LoVo (cell line): ENCODE measurements at regions not wholly inside any gene's neighbourhood (a gene's known extent, or its start where the extent isn't known, plus 50 kb on each side); places are given as distances from the start of the nearest gene placed in this dataset.
A peak's percentile ranks its signal among the peaks of the same experiment; 100 is the strongest.
"Not testable (repeated sequence)": the region's sequence is repeated elsewhere in the genome, so short reads cannot be mapped to it uniquely, and the experiment has no call there.

Experiments
- DNase-seq: peaks from one replicate; pipeline ENCODE4 v3.0.0-alpha.2; 2016; ENCODE audit warnings: low spot score

DNA sequence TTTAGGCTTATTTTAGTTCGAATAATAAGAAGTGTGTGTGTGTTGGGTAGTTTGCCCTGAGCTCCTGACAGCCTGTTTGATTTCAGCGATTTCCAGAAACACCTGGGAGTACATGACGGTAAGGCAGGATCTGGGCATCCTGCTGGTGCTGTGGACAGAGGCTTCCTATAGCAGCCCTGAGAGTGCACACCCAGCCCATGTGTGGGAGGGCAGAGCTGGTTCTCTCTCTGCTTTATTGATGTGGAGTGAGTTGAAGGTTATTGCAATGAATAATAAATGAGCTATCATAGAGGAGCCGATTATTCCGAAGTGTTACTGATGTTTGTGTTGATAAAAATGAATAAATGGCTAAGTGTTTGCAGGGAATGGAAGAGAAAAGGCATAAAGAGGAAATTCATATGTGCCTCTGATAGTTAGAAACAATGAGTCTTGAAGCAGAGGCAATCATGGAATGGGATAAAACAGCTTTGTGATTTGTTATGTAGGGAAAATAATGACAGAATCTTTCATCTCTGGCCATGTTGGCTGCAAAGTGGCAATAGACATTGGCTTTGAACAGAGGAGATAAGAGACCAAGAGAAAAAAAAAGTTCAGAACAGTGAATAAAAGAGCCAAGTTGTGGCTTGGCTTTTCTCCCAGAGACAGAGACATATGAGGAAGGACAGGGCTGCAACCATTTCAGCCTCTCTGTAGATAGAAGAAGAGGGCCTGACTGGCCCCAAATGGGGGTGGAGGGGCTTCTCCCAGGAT, 166.2 kb upstream of the CHD6 start:
- no peak for DNase-seq

DNA sequence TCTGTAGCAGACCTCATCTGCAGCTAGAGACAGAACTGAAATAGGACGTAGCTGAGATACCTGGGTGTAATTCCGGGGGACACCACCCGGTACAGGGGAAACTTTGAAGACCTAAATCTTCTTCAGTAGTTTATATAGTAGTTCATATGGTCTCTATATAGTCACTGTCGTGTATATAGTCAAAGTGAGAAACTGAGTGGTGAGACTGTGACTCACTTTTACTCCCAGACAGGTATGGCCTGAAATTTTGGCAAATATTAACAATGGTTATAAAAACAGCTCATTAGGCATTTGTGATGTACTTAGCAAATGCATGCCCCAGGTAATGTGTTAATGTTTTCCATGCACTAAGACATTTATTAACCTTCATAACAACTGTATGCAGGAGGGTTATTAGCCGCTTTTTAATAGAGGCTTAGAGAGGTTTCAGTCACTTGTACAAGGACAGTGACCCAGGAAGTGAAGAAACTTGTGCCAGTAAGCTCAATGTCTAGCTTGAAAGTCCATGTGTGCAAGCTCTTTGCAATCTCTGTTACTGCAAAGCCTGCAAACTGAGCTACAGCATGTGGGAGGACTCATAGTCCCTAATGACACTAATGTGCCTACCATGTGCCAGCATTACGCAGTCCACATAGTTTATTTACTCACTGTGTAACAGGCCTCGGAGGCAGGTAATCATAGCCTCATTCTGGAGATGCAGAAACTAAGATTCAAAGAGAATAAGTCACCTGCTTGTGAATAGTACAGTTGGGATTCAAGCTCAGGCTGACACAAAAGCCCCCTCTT, 165.4 kb upstream of the CHD6 start:
- no peak for DNase-seq

DNA sequence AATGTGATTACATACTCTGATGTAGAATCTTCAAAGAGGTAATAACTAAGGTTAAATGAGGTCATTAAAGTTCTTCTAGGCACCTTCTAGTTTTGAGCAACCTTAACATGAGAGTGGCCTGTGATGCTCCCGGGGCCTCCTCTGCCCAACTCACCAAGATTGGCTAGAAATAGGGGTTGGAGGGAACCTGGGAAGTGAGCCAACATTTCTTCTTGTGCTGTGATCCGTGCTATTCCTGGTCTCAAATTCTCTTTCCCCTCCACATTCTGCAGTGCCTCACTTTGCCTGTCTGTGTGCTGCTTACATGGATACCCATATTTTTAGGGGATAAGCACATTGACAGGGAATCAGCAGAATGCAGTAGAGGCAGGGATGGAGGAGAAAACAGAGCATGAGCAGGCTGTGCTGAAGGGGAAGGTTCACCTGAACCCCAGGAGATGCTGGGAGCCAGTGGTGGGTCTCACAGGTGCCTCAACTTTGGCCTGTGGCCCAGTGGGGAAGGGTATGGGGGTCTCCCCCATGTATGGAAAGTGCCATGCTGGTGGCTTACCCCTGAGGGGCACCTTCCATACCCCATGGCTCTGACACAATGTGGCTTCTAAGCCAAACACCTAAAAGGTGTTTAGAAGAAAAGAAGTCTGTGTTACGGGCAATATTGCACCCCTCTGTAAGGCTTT, 164.7 kb upstream of the CHD6 start:
- DNase-seq, result no peak

DNA sequence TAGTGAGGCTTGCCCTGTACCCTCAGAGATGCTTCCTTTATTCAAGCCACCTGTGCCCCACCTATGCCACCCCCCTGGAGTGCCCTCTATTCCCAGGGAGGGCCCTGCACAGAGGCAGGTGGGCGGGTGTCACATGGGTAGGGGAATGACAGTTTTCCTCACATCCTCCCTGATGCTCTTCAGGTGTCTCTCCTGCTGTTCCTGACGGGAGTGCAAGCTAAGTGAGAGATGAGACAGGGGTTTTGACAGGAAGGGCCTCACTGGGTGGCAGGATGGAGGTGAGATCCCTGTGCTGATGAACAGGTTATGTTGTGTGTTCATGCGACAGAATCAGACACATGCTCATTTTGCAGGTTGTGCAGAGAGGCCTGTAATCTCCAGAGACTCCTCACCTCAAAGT, 164.1 kb upstream of the CHD6 start:
- DNase-seq, result no peak

DNA sequence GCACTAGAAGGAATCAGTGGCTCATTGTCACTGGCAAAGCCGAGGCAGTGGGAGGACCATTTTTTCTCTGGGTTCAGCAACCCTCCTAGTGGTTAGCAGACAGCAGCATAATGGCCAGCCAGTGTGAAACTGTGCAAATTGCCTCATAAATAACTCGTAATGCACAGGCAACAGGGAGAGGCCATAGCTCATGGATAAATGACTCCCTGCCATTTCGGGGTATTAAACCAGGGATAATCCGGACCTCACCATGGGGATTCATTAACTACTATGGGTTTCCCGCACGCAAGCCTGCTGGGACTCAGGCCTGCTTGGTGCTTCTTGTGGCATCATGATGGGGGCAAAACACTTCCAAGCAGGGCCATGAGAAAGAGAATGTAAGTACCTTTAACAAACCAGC, 158.2 kb upstream of the CHD6 start:
- no peak for DNase-seq

DNA sequence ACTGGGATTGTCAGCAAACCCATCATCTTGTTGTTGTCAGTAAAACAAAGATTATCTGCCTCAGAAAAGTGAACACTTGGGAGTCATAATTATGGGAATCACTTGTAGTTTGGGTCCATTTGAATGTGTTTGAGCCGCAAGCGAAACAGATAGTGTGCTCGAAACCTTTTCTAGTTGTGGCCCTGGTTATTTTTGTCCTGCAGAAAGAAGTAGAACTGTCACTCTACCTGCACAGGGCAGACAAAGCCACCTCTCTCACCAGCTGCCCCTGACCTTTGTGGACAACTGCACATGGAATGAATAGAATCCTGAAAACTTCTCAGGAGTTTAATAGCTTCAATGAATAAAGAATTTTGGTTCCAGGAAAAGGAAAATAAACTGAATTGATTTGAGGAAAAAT, 156.1 kb upstream of the CHD6 start:
- no peak for DNase-seq

DNA sequence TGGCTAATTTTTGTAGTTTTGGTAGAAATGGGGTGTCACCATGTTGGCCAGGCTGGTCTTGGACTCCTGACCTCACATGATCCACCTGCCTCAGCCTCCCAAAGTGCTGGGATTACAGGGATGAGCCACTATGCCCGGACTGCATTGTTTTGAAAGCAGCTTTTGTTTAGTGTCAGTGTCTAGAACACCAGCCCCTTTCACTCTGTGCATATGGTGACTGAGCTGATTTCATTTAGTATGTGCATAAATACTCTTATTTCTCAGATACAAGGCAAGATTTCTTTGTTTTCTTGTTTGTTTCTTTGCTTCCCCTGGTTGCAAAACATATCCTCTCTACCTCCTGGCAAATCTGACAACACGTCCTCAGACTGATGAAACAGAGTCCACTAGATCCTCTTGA, 152.8 kb upstream of the CHD6 start:
- DNase-seq, result no peak

DNA sequence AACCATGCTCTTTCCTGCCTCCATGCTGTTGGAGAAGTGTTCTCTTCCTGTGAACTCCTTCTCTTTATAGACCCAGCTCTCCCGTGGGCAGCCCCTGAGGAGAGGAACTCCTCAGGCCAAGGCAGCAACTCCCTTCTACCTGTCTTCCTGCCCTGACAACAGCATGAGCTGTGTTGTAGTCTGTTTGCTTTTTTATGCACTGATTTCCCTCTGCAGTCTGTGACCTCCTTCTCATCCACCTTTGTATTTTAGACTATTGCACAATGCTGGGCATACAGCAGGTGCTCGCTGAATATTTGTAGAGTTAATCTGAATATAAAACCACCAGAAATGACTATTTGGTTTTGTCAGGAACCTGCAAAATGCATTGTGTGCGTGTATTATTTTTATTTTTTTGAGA, 152.2 kb upstream of the CHD6 start:
- DNase-seq, result no peak

DNA sequence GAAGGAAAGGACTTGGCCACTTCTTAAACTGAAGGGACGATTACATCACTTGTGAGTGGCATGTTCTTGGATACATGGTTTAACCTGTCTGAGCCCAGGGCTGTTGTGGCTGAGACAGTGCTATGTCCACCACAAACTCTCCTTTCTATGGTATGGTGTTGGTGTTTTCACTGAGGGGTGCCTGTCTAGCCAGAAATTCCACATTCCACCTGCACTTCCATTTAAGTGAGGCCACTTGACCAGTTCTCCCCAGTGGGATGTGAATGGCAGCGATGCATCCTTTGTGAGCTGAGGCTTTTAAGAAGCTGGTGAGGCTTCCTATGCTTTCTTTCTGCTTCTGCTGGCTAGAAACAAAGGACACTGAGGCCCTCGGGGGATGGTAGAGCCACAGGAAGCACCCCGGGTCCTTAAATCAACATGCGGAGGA, 151.4 kb upstream of the CHD6 start:
- no peak for DNase-seq

DNA sequence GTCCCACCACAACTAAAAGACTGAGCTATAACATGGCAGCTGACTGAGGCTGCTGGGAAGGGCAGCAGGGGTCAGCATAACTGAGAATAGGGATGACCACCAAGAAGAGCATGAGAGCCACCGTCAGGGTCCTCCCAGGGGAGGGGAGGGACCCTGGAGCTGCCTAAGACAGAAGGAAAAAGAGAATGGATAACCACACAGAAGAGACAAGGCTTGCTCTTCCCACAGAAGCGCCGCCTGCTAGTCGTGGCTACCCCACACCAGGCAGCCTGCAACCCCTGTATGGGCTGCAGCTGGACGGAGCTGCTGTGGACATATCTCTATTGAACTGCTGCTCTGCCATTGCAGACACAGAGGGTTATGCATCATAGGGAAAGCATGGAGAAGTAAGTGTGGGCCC, 132.0 kb upstream of the CHD6 start:
- no peak for DNase-seq

DNA sequence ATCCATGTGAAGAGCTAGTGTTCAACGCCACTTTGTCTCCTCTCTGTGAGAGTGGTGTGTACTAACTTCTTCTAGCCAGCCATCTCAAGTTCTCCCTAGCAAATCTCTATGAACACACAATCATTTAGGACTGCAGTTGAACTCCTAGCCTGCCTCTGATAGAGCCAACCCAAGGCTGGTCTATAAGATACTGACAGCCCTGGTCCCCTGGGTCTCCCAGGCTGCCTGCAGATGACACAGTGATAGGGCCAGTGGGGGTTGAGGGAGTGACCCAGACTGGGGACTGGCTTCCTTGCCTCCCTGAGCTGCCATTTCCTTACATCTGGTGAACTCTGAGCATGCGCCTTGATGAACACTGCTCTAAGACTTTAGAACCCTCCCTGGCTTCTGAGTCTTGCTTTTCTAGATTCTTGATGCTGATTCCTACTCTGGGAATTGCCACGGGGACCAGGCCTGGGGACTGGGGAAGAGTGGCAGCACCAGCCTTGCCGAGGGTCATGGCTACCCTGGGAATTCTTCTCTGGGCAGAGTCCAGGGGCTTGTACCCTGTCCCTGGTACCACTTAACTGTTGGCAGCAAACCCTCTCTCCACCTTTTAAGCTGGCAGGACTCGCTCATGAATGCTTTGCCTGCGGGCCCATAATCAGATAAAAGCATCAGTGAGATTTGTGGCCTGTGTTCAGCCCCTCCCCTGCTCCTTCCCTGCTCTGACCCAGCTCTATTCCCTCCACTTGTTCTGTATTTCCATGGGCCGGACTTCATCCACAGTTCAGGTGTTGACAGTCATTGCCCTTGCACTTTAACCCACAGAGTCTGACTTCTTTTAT, 130.8 kb upstream of the CHD6 start:
- no peak for DNase-seq

DNA sequence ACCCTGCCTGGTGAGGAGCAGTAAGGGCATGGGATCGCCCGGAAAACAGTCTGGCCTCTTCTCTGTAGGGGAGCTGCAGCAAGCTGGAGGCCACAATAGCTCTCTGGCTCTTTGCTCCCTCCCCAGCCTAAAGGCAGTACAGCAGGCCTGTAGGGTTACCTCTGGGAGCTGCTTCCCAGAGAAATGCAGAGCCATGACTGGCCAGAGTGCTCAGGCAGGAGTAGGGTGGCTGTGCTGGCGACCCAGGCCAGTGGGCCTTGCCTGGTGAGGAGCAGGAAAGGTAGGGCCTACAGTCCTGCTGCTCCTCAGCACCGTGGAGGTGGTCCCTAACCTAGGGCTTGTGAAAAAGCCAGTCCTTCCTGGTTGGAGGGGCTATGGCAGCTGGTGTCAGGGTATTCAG, 129.9 kb upstream of the CHD6 start:
- DNase-seq, result no peak

DNA sequence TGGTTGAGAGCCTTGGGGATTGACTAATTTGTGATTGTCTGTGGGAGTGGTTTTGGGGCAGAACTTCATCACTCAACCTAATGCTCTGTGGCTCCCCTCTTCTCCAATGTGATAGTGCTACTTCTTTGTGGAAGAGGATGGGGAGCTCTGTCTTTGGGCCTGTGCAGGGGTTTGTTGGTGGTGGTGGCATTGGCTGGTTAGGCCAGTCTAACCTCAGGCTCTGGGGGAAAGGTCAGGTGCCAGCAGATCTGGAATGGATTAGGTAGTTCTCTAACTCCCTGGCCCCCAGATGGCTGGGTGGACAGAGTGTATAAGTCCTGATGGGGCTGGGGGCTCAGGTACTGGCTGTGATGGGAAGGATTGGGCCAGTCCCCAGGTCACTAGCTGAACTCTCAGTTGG, 129.0 kb upstream of the CHD6 start:
- no peak for DNase-seq

DNA sequence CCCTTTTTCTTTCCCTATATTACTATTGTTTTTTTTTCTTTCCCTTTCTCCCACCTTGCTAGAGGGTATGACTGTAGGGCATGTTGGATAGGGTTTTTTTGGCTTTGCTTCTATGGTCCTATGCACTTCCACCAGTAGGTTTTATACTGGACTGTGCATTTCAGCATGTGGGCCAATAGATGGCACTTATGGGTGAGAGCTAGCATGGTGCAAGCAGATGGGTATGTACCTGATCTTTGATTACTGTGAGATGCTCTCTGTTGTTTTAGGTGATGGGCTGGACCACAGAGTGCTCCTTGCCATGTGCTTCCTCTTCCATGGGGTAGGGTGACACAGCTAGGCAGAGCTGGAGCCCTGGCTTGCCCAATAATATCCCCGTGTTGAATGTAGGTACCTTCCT, 128.5 kb upstream of the CHD6 start:
- no peak for DNase-seq

DNA sequence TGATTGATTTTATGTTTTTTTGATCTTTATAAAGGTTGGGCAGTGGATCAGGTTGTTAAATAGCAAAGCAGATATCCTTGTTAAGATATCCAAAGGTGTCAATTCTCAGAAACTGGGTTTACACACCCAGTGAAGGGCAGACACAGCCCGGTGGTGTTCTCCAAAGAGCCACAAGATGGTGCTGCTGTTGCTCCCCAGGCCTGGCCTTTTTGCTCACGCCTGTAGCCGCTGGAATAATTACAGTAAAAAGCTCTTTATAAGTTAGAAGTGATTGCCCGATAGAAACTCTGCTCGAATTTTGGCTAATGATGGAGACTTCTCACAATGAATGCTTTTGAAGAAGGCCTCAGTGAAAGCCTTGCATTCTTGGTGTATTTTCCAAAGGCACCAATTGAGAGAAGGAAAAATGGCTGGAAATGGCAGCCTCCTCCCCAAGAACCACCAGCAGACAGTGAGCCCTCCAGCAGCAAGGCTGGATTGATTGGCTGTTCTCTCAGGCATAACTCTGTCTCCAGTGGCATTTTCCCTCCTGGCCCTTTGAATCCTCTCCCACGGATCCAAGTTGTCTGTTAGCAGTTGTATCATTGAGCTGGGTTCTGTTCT, 120.5 kb upstream of the CHD6 start:
- DNase-seq, result peak; percentile 46

DNA sequence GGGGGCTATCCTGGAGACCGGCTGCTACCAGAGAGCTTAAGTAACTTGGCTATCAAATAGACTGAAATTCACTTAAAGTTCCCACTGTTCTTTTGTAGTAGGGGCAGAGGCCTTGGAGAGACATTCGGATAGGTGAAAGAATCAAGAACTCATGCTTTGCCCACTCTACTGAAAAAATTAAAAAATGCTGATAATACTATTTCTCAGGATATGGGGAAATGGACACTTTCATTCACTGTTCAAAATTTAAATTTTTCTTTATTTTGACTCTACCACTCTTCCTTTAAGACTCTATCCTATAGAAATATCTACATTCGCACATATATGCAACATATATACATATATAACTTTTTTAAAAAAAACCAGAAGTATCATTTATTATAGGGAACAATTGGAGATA, 117.8 kb upstream of the CHD6 start:
- DNase-seq, result no peak

DNA sequence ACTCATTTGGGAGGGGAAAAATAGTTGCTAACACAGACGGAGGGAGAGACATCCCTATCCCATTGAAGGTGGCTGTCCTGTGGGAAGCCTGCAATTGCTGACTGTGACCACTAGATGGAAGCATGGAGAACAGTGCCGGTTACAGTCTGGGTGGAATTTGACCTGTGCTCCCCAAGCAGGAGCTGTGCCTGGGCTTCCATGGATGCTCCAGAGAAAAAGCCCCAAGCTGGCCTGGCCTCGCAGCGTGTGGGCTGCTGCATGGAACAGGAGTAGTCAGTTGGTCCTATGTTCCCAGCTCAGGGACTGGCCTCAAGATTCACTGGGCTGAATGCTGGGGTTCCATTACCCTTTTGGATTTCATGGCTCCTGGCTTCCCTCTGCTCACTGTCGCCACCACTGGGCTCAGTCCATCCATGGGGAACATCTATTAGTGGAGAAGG, 116.3 kb upstream of the CHD6 start:
- peak; percentile 66 for DNase-seq

DNA sequence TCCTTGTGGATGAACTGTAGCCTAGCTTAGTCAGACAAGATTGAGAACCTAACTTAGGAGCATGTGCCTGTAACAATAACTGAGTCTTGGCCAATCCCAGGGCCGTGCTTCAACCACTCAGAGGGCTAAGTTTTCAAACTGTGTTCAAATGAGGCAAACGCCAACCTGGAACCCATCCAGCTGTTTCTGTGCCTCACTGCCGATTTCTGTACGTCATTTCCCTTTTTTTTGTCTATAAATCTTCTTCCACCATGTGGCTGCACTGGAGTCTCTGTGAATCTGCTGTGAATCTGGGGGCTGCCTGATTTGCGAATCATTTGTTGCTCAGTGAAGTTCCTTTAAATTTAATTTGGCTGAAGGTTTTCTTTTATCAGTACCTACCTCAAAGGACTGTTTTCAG, 115.0 kb upstream of the CHD6 start:
- DNase-seq, result no peak

DNA sequence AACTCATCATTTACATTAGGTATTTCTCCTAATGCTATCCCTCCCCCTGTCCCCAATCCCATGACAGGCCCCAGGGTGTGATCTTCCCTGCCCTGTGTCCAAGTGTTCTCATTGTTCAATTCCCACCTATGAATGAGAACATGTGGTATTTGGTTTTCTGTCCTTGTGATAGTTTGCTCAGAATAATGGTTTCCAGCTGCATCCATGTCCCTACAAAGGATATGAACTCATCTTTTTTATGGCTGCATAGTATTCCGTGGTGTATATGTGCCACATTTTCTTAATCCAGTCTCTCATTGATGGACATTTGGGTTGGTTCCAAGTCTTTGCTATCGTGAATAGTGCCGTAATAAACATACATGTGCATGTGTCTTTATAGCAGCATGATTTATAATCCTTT, 113.0 kb upstream of the CHD6 start:
- not testable (repeated sequence) for DNase-seq

DNA sequence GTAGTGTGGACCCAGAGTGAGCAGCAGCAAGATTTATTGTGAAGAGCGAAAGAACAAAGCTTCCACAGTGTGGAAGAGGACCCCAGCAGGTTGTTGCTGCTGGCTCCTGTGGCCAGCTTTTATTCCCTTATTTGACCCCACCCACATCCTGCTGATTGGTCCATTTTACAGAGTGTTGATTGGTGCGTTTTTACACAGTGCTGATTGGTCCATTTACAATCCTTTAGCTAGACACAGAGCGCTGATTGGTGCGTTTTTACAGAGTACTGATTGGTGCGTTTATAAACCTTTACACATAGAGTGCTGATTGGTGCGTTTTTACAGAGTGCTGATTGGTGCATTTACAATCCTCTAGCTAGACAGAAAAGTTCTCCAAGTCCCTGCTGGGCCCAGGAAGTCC, 109.5 kb upstream of the CHD6 start:
- DNase-seq, result not testable (repeated sequence)

DNA sequence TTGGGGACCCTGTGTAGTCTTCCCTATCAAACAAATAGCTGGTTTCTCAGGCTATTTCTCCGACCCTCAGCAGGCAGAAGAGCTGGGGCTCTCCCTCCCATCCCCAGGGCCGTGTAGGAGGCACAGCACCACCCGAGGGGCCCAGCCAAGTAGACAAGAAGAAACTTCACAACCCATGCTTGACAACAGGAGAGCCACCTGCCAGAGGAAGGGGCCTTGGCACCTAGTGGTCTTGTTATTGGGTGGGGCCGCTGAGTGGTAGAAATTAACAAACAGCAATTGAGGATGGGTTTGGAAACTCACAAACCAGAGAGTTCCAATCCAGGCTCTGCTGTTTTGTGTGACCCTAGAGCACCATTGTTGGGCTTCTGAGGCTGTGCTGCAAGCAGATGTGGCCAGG, 108.5 kb upstream of the CHD6 start:
- DNase-seq, result no peak

DNA sequence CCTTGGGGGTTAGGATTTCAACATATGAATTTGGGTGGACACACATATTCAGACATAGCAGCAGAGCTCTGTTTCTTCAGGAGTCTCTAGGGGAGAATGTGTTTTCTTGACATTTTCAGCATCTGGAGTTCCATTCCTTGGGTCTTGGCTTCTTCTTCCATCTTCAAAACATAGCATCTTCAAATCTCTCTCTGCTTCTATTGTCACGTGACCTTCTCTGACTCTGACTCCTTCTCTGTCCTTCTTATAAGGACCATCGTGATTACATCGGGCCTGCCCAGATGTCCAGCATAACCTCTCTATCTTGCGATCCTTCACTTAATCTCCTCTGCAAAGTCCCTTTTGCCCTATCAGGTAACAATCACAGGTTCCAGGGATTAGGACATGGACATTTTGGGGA, 101.0 kb upstream of the CHD6 start:
- DNase-seq, result no peak
